Activated T-cell treated with anti-CD3 and anti-CD28 coated beads, Interleukin-2, amount 50 U/mL, for 24 hours (primary cell): ENCODE measurements at regions not wholly inside any gene's neighbourhood (a gene's known extent, or its start where the extent isn't known, plus 50 kb on each side); places are given as distances from the start of the nearest gene placed in this dataset.
"Not testable (repeated sequence)": the region's sequence is repeated elsewhere in the genome, so short reads cannot be mapped to it uniquely, and the experiment has no call there.

Experiments used
- DNase-seq: peaks from one replicate; pipeline ENCODE4 v3.0.0-alpha.2; 2020
- H3K27ac Mint-ChIP-seq: 2 replicates; pipeline ENCODE4 v1.8.0; 2020; ENCODE audit warnings: mild to moderate bottlenecking, mixed read lengths
- H3K27me3 Mint-ChIP-seq: 2 replicates; pipeline ENCODE4 v1.8.0; 2020; ENCODE audit warnings: mixed read lengths
- H3K36me3 Mint-ChIP-seq: 2 replicates; pipeline ENCODE4 v1.8.0; 2020; ENCODE audit warnings: low read depth, mixed read lengths
- H3K4me1 Mint-ChIP-seq: 2 replicates; pipeline ENCODE4 v1.8.0; 2020; ENCODE audit warnings: low read depth, mixed read lengths
- H3K4me3 Mint-ChIP-seq: 2 replicates; pipeline ENCODE4 v1.8.0; 2020; ENCODE audit warnings: mild to moderate bottlenecking, moderate library complexity, mixed read lengths
- H3K9me3 Mint-ChIP-seq: 2 replicates; pipeline ENCODE4 v1.8.0; 2020; ENCODE audit warnings: mixed read lengths

DNA sequence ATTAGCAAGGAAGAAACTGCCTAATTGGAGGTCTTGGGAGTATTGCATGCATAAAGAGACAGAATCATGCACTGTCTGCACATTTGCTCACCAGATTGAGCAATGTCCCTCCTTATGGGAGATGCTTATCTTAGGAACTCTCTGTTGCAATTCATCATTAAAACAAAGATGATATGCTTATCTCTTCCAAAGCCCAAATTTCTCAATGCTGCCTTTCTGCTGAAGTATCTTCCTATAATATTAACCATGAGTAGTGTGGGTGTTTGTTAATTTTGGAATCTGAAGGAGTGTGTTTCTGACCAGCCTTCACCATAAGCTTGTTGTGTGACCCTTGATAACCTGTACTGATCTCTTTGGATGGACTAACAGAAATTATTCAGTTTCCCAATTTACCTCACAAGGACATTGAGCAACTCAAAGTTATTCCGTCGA lies 1257.6 kb upstream of the FLRT2 start:
- Mint-ChIP-seq H3K4me3 (no peak overlapping the region), H3K27ac (no peak overlapping the region), H3K4me1 (no peaks in the 10 kb centered on the region), H3K9me3 (peaks cover 16% of the 10 kb centered on the region), H3K36me3 (no peaks in the 10 kb centered on the region), H3K27me3 (no peaks in the 10 kb centered on the region)
- DNase-seq, result no peak

DNA sequence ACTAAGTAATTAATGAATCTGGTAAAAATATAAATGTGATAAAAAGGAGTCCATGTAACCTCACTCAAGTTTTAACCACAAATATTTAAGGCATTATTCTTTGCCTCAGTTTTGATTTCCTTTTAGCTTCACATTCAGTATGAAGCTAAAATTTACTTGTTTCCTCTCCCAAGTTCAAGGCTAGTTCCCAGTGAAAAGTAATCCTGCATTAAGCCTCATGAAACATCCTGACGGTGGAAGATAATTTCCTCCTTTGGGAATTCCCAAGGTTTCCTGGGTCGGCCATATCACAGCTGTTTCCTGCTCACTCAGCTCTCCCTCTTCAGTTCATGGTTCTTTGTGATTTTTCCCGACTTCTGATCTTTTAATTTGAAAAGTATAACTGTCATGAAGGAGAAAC lies 1256.8 kb upstream of the FLRT2 start:
- no peak overlapping the region for H3K27ac Mint-ChIP-seq
- no peak overlapping the region for H3K4me3 Mint-ChIP-seq
- H3K4me1 Mint-ChIP-seq, result no peaks in the 10 kb centered on the region
- H3K9me3 Mint-ChIP-seq, result peaks cover 14% of the 10 kb centered on the region
- no peak for DNase-seq
- H3K36me3 Mint-ChIP-seq, result no peaks in the 10 kb centered on the region
- H3K27me3 Mint-ChIP-seq, result no peaks in the 10 kb centered on the region

DNA sequence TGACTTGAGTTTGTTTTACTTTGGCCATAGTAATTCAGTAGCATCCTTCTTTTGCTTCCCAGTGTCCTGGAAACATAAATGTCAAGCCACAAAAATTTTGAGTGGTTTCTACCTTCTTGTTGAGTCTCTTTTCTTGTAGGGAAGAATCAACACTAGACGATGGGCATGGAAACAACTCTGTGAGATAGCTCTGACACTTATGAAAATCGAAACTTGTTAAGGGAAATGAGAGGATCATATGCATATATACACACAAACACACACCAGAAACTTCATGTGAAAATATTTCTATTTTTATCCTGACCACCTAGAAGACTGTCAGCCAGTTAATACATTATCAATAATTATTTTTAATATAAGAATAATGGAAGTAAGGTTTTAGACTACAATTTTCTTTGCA lies 1247.3 kb upstream of the FLRT2 start:
- no peak overlapping the region for H3K4me3 Mint-ChIP-seq
- H3K36me3 Mint-ChIP-seq, result no peaks in the 10 kb centered on the region
- peaks cover 19% of the 10 kb centered on the region for H3K9me3 Mint-ChIP-seq
- H3K4me1 Mint-ChIP-seq, result no peaks in the 10 kb centered on the region
- no peaks in the 10 kb centered on the region for H3K27me3 Mint-ChIP-seq
- DNase-seq, result no peak
- no peak overlapping the region for H3K27ac Mint-ChIP-seq

DNA sequence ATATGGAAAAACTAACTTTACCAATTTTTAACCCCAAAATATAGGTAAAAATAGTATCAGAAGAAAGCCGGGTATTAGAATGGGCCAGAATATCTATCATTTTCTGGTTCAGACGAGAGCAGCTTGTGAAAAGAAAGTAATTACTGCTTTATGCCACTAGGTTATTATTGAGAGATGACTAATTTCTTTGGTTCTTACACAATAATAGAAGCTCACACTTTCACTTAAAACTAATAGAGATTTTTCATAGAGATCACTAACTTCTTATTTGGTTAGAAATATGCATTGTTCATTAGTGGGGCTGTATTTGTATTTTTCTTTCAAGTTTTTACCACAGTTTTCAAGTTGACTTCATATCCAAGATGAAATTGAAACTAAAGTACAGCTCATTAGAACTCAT lies 1241.2 kb upstream of the FLRT2 start:
- H3K27ac Mint-ChIP-seq, result no peak overlapping the region
- H3K27me3 Mint-ChIP-seq, result no peaks in the 10 kb centered on the region
- DNase-seq, result no peak
- no peaks in the 10 kb centered on the region for H3K4me1 Mint-ChIP-seq
- peaks cover 20% of the 10 kb centered on the region for H3K9me3 Mint-ChIP-seq
- H3K4me3 Mint-ChIP-seq, result no peak overlapping the region
- H3K36me3 Mint-ChIP-seq, result no peaks in the 10 kb centered on the region

DNA sequence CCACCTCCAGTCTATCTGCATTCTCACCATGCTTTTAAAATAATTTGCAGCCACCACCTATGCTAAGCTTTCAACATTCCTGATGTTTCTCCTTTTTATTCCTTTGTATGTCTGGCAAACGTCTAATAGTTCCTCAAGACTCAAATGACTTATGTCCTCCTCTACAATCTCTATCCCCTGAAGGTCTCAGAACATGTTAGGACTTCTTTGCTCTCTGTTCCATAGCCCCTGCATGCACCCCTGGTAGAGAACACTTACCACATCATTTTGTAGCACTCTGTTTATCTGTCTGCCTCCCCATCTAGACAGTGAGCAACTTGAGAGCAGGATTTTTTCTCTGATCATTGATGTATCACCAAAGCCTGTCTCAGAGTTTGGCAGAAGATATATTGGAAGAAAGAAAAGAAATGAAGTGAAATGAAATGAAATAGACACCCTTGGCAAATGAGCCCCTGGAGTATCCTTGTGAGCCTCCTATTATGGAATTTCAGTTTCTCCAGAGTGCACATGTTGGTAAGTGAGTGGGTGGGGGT lies 1231.2 kb upstream of the FLRT2 start:
- Mint-ChIP-seq H3K36me3 (no peaks in the 10 kb centered on the region), H3K4me1 (no peaks in the 10 kb centered on the region), H3K4me3 (no peak overlapping the region), H3K9me3 (peaks cover 8% of the 10 kb centered on the region), H3K27ac (no peak overlapping the region), H3K27me3 (no peaks in the 10 kb centered on the region)
- no peak for DNase-seq

DNA sequence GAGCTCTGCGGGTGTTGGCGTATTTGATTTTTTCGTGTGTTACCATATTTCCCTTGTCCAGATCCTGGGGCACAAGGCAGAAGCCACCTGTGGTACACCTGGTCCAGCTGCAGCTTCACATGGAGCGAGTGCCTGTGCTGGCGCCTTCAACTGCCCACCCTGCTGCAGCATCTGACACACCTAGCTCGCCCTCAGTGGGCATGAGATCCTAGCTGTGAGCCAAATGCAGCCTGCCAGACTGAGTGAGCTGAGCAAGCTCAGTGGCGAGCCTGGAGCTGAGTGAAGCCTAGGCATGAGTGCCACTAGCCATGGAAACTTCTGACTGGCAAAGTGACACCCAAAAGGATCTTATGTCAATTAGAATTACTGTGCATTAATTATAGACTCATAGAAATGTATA lies 1226.8 kb upstream of the FLRT2 start:
- Mint-ChIP-seq H3K4me3 (no peak overlapping the region), H3K36me3 (no peaks in the 10 kb centered on the region), H3K27ac (no peak overlapping the region), H3K9me3 (peaks cover 20% of the 10 kb centered on the region), H3K27me3 (no peaks in the 10 kb centered on the region), H3K4me1 (no peaks in the 10 kb centered on the region)
- DNase-seq, result no peak

DNA sequence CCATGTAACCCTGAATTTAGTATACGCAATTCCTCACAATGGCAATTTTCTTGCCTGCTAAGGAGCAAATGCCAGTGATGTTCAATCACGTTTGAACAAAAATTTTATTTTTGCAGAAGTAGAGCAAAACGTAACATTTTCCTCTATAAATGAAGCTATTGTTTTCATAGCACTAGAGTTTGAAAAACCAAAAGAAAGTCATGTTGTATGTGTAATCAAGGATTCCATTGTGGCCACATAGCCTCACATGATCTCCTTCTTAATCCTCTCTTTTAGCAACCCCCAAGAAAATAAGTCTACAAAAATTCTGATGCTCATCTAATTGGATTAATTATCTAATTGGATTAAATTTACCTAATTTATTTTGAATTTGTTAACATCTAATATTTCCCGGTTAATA lies 1217.4 kb upstream of the FLRT2 start:
- Mint-ChIP-seq H3K4me1 (no peaks in the 10 kb centered on the region), H3K27me3 (no peaks in the 10 kb centered on the region), H3K9me3 (peaks cover 37% of the 10 kb centered on the region), H3K4me3 (no peak overlapping the region), H3K36me3 (no peaks in the 10 kb centered on the region), H3K27ac (no peak overlapping the region)
- DNase-seq, result no peak

DNA sequence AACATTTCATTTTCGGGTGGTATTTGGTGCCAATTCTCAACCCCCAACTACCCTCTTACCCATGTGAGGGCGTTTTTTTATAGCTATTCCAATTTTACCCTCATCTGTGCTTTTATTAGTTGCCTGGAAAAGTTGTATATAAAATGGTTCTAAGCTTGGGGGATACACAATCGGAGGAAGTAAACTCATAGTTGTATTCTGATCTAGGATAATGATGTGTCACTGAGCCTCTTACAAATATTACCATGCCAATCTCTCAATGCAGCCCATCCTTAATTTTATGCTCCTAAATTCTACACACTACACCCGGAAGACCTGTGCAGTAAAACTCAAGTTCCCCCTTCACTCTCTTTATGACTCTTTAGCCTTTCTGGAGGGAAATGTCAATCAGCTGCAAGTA lies 1206.5 kb upstream of the FLRT2 start:
- H3K4me3 Mint-ChIP-seq, result no peak overlapping the region

DNA sequence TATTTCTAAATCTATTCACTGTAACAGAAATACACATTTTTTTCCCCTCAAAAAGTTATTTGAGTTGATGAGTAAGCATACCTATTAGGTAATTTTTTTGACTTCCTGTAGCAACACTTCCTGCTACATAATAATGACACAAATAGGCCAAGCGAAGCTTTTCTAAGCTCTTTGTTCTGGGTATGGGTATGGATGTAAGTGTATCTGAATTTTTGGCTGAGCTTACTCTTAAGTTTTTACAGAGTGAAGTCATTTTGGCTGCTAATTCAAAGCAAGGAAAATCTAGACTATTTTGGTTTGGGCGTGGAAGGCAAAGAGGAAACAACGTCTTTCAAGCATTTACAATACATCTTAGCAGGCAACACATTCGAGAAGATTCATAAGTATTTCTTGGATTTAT lies 1206.0 kb upstream of the FLRT2 start:
- Mint-ChIP-seq H3K4me1 (no peaks in the 10 kb centered on the region), H3K4me3 (no peak overlapping the region), H3K9me3 (peaks cover 27% of the 10 kb centered on the region), H3K27ac (no peak overlapping the region), H3K27me3 (no peaks in the 10 kb centered on the region), H3K36me3 (no peaks in the 10 kb centered on the region)
- DNase-seq, result no peak

More for the DNA sequence above, 1206.5 kb upstream of the FLRT2 start:
- Mint-ChIP-seq H3K27ac (no peak overlapping the region), H3K9me3 (peaks cover 27% of the 10 kb centered on the region), H3K4me1 (no peaks in the 10 kb centered on the region), H3K27me3 (no peaks in the 10 kb centered on the region), H3K36me3 (no peaks in the 10 kb centered on the region)
- DNase-seq, result no peak

DNA sequence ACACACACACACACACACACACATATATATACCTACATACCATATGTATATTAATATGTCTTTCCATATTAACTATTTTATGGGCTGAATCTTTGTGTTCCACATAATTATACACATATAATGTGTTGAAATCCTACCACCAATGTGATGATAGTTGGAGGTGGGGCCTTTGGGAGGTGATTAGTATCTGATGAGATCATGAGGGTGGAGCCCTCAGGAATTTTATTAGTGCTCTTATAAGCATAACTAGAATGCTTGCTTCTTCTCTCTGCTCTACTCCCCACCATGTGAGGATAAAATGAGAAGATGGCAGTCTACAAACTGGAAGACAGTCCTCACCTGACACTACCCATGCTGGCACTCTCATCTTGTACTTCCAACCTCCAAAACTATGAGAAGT lies 1193.5 kb upstream of the FLRT2 start:
- peaks cover 14% of the 10 kb centered on the region for H3K9me3 Mint-ChIP-seq
- DNase-seq, result no peak
- H3K4me3 Mint-ChIP-seq, result no peak overlapping the region
- H3K27me3 Mint-ChIP-seq, result no peaks in the 10 kb centered on the region
- no peak overlapping the region for H3K27ac Mint-ChIP-seq
- no peaks in the 10 kb centered on the region for H3K36me3 Mint-ChIP-seq
- H3K4me1 Mint-ChIP-seq, result no peaks in the 10 kb centered on the region

DNA sequence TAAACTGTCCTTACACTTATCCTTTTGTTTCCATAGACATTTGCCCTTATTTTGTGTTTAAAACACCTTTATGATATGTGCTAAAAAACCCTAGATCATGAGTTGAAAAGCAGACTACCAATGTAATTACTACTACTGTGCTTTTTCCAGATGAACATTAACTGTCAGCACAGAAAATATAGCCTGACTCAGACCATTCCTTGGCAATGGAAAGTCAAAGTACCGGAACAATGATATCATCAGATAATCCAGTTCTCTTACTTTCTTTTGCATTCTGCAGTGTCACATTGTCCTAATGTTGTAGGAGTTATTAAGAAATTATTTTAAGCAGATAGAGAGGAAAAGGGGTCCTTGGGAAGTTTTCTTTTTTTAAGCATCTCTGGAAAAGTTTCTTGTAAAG lies 1189.0 kb upstream of the FLRT2 start:
- Mint-ChIP-seq H3K36me3 (no peaks in the 10 kb centered on the region), H3K9me3 (peaks cover 15% of the 10 kb centered on the region), H3K27ac (no peak overlapping the region), H3K4me3 (no peak overlapping the region), H3K27me3 (no peaks in the 10 kb centered on the region), H3K4me1 (no peaks in the 10 kb centered on the region)
- no peak for DNase-seq

DNA sequence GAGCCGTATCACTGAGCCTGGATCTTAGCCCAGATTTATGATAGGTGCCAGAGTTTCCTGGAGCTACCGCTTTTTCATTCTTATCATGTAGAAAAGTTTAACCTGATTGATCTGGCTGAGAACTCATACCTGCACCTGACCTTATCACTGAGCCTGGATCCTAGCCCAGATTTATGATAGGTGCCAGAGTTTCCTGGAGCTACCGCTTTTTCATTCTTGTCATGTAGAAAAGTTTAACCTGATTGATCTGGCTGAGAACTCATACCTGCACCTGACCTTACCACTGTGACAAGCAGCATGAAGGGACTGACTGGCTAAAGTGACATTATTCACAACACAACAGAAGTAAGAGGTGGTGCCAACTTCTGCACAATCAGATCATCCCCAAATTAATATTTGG lies 1188.1 kb upstream of the FLRT2 start:
- not testable (repeated sequence) for H3K27me3 Mint-ChIP-seq, H3K36me3 Mint-ChIP-seq, H3K27ac Mint-ChIP-seq, H3K4me1 Mint-ChIP-seq, H3K4me3 Mint-ChIP-seq, DNase-seq
- peaks cover 15% of the 10 kb centered on the region for H3K9me3 Mint-ChIP-seq

DNA sequence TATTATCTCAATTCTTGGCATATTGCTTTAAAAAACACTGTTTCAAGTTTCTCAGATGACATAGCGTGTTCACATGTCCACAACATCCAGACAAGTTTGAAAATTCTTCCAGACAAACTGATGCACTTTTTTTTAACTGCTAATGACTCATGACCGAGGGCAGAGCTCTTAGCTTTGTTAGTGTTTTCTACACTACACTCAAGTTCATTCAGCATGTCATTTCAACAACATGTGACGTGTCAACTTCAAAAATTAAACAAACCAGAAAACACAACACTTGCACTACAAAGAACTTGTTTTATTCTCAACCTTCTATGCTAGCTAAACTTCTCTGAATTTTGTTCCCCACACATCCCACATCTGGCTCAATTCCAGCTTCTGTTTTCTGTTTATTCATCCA lies 1186.3 kb upstream of the FLRT2 start:
- Mint-ChIP-seq H3K36me3 (no peaks in the 10 kb centered on the region), H3K4me3 (no peak overlapping the region), H3K4me1 (no peaks in the 10 kb centered on the region)

DNA sequence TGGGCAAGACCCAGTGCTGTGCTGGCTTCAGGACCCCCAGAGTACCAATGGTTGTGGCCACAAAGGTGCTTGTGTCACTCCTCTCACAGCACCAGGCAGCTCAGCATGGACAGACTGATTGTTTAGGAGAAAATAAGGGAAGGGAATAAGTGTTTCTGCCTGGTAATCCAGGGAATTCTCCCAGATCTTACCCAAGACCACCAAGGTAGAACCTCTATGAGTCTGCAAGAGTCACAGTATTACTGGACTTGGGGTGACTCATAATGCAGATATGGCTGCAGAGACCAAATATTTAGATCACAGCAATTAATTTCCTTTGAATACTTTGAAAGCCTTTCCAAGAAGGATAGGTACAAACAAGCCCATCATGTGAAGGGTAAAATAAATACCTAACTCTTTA lies 1178.3 kb upstream of the FLRT2 start:
- no peaks in the 10 kb centered on the region for H3K27me3 Mint-ChIP-seq
- no peak for DNase-seq
- H3K4me1 Mint-ChIP-seq, result no peaks in the 10 kb centered on the region
- no peak overlapping the region for H3K4me3 Mint-ChIP-seq
- H3K9me3 Mint-ChIP-seq, result peaks cover 30% of the 10 kb centered on the region
- H3K27ac Mint-ChIP-seq, result no peak overlapping the region
- H3K36me3 Mint-ChIP-seq, result no peaks in the 10 kb centered on the region

More for the DNA sequence above, 1186.3 kb upstream of the FLRT2 start:
- no peak overlapping the region for H3K27ac Mint-ChIP-seq
- DNase-seq, result no peak
- H3K9me3 Mint-ChIP-seq, result peaks cover 12% of the 10 kb centered on the region
- H3K27me3 Mint-ChIP-seq, result no peaks in the 10 kb centered on the region

DNA sequence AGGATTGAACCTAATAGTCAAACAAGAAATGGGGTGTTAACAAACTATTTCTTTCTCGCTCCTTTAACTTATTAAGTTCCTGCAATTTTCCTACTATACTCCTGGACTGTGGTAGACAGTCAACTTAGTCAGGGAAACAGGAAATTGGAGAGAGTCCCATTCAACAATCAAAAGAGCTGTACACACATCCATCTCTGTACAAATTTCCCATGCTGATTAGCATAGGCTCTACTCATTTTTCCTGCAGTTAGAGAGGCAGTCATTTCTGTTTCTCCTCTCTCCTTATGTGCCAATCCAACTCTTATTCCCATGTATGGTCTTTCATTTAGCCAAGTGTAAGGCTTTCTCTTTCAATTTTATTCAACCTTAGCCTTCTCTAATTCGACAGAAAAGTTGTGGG lies 1168.5 kb upstream of the FLRT2 start:
- DNase-seq, result no peak
- Mint-ChIP-seq H3K4me1 (no peaks in the 10 kb centered on the region), H3K27ac (no peak overlapping the region), H3K27me3 (no peaks in the 10 kb centered on the region), H3K4me3 (no peak overlapping the region), H3K36me3 (no peaks in the 10 kb centered on the region), H3K9me3 (peaks cover 30% of the 10 kb centered on the region)

DNA sequence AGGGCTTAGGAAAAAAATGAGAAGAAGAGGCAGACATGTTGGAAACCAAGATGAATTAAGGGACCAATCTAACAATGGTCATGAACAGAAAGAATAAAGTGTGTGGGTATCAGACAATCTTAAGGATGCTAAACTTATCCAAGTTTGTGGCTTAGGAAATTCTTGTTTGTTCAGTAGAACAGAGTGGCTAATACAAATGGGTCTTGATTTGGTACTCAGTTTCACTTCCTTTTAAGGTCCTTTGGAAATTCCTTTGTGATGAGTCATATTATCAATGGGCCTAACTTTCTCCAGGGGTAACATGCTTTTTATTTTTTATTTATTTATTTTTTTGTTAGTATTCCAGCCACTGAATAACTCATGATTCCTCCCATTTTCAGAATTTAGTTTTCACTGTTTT lies 1154.7 kb upstream of the FLRT2 start:
- H3K4me1 Mint-ChIP-seq, result no peaks in the 10 kb centered on the region
- no peaks in the 10 kb centered on the region for H3K27me3 Mint-ChIP-seq
- H3K36me3 Mint-ChIP-seq, result no peaks in the 10 kb centered on the region
- H3K4me3 Mint-ChIP-seq, result no peak overlapping the region
- no peak overlapping the region for H3K27ac Mint-ChIP-seq
- DNase-seq, result no peak
- peaks cover 22% of the 10 kb centered on the region for H3K9me3 Mint-ChIP-seq
